PC-9 (cell line): ENCODE measurements at regions not wholly inside any gene's neighbourhood (a gene's known extent, or its start where the extent isn't known, plus 50 kb on each side); places are given as distances from the start of the nearest gene placed in this dataset.

Experiments used
- CTCF ChIP-seq: fragments of 200-600 bp; sonication (generic); conservative IDR thresholded peaks from 2 replicates; pipeline ENCODE4 v1.6.1; 2017; ENCODE audit warnings: mixed run types, antibody characterized with exemption, mild to moderate bottlenecking, moderate library complexity
- EZH2 ChIP-seq: fragments of 200-600 bp; sonication (generic); IDR thresholded peaks from 2 replicates; pipeline ENCODE4 v1.8.0; 2017; ENCODE audit warnings: antibody characterized with exemption, low read depth

- TF ChIP-seq CTCF, result no peak
- TF ChIP-seq EZH2, result no peak
Observed at GRCh38 chr5:101437351-101437750, 534.3 kb upstream of the ST8SIA4 start.
